Stomach (tissue), 8 donors: ENCODE measurements at regions not wholly inside any gene's neighbourhood (a gene's known extent, or its start where the extent isn't known, plus 50 kb on each side); places are given as distances from the start of the nearest gene placed in this dataset.

ENCODE experiments used
- DNase-seq, 2 donors: peaks; one replicate each; pipeline versions ENCODE4 v3.0.0 to v3.0.0-alpha.2; 2013 to 2019
- H3K27ac ChIP-seq, 5 donors: fragments of 200-600 bp in 4 of 5; sonication (generic) in 4 of 5; one replicate each; pipeline ENCODE4 v1.5.1; 2013 to 2019; ENCODE audit warnings: mild to moderate bottlenecking in 1 of 5, moderate library complexity in 1 of 5
- H3K27me3 ChIP-seq, 3 donors: fragments of 200-600 bp; sonication (generic); one replicate each; pipeline ENCODE4 v1.5.1; 2017 to 2019; ENCODE audit warnings: mixed run types in 1 of 3
- H3K36me3 ChIP-seq, 4 donors: fragments of 200-600 bp; sonication (generic); 1 replicate in 3 of 4; 2 replicates in 1 of 4; pipeline ENCODE4 v1.5.1; 2016 to 2019
- H3K4me1 ChIP-seq, 4 donors: fragments of 200-600 bp; sonication (generic); one replicate each; pipeline ENCODE4 v1.5.1; 2016 to 2019
- H3K4me3 ChIP-seq, 4 donors: fragments of 200-600 bp; sonication (generic) in 3 of 4; one replicate each; pipeline ENCODE4 v1.5.1; 2016 to 2019; ENCODE audit warnings: mild to moderate bottlenecking in 1 of 4
- H3K9me3 ChIP-seq, 4 donors: fragments of 200-600 bp; sonication (generic); one replicate each; pipeline ENCODE4 v1.5.1; 2016 to 2019
- EP300 ChIP-seq: sonication (generic); formaldehyde crosslinking; IDR thresholded peaks from one replicate; pipeline ENCODE4 v1.6.1; 2017; ENCODE audit warnings: antibody characterized with exemption
- POLR2A ChIP-seq, 4 donors: fragments of 450-650 bp; IDR thresholded peaks; one replicate each; pipeline ENCODE4 v1.6.1; 2016; ENCODE audit warnings: antibody characterized with exemption in 4 of 4, control low read depth in 2 of 4, mild to moderate bottlenecking in 1 of 4, moderate library complexity in 1 of 4
- POLR2AphosphoS5 ChIP-seq, 3 donors: sonication (generic); formaldehyde crosslinking; IDR thresholded peaks; one replicate each; pipeline ENCODE4 v1.6.1; 2016; ENCODE audit warnings: antibody characterized with exemption in 3 of 3
- WGBS, 5 donors: extraction: QIAGEN DNeasy Blood & Tissue Kit in 3 of 5; methylation state at CpG; one replicate each; pipeline versions ENCODE4 v1.1.5 to v1.1.7; 2013 to 2018; 5-methylcytosine and 5-hydroxymethylcytosine counted together
- intact Hi-C: fragments of 100-400 bp; cut with DNase I; formaldehyde crosslinking; loops from one replicate; pipeline ENCODE4 v1.15.1; 2023; ENCODE audit warnings: low total_unique reads
- TF ChIP-seq, protein P1 (sequence below), 7 experiments: fragments of 450-650 bp in 4 of 7; fragments of 200-600 bp in 3 of 7; sonication (generic) in 3 of 7; IDR thresholded peaks; one replicate each; pipeline ENCODE4 v1.5.1; 2016 to 2019; ENCODE audit warnings: antibody characterized with exemption in 7 of 7, control low read depth in 2 of 7, mild to moderate bottlenecking in 1 of 7
- donor health status: healthy with polysubstance abuse.
- donor health status: Bipolar disorder and iron deficiency.
- donor health status: healthy.

DNA sequence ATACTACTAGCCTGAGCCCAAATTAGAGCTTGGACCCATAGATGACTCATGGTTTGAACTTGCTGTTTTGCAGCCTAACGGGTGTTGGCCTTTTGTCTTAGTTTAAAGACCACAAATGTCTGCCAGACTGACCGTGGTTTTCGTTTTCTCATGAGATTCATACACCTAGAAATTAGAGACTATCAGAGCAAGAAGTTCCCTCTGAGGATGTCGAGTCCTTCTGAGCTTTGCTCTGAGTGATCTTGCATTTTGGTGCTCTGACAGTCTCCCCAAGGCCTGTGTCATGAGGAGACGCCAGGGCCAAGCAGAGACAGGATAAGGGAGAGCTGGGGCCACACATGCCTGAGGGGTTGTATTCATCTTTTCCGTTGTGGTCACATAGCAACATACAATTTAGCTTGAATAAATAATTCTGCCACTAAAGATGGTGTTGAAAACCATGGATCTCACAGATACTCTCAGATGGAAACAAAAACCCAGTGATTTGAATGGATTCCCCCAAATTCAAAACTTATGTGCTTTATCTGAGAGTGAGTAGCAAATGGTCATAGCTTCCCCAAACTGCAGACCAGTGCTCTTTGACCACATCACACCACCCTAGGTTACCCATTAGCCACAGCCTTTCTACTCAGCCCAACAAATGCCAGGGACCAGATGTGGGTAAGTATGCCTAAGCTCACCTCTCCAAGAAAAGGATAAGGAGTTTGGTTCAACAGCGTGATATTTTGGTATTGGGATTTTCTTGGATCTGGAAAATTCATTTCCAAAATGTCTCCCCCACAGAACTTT lies 762.0 kb upstream of the IGFBP3 start:
- 78 to 83% (median 80%) methylated on average over 7 of the region's 7 CpGs for WGBS, 5 donors
- Histone ChIP-seq H3K9me3 (no peaks in the 10 kb centered on the region), H3K4me1 (peaks cover 0 to 6% (median 0%) of the 10 kb centered on the region in 4 donors), H3K4me3 (no peak overlapping the region), H3K27me3 (no peaks in the 10 kb centered on the region), H3K36me3 (no peaks in the 10 kb centered on the region), H3K27ac (no peak overlapping the region)
- intact Hi-C loops: no loop called here
- no peak for TF ChIP-seq EP300
- no peak for TF ChIP-seq POLR2AphosphoS5 (IDR thresholded peaks at IDR 0.05)
- TF ChIP-seq, protein P1, sequence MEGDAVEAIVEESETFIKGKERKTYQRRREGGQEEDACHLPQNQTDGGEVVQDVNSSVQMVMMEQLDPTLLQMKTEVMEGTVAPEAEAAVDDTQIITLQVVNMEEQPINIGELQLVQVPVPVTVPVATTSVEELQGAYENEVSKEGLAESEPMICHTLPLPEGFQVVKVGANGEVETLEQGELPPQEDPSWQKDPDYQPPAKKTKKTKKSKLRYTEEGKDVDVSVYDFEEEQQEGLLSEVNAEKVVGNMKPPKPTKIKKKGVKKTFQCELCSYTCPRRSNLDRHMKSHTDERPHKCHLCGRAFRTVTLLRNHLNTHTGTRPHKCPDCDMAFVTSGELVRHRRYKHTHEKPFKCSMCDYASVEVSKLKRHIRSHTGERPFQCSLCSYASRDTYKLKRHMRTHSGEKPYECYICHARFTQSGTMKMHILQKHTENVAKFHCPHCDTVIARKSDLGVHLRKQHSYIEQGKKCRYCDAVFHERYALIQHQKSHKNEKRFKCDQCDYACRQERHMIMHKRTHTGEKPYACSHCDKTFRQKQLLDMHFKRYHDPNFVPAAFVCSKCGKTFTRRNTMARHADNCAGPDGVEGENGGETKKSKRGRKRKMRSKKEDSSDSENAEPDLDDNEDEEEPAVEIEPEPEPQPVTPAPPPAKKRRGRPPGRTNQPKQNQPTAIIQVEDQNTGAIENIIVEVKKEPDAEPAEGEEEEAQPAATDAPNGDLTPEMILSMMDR (IDR thresholded peaks at IDR 0.05): no peak
- TF ChIP-seq POLR2A (IDR thresholded peaks at IDR 0.05): no peak
- DNase-seq: no peak

- DNase-seq: peak in 1 of 2 donors; percentile 20
- Histone ChIP-seq H3K4me1 (peaks cover 0 to 6% (median 0%) of the 10 kb centered on the region in 4 donors), H3K9me3 (no peaks in the 10 kb centered on the region), H3K36me3 (no peaks in the 10 kb centered on the region), H3K4me3 (no peak overlapping the region), H3K27me3 (no peaks in the 10 kb centered on the region), H3K27ac (no peak overlapping the region)
- intact Hi-C loops: no loop called here
- no peak for TF ChIP-seq POLR2A (IDR thresholded peaks at IDR 0.05)
- TF ChIP-seq, protein P1 (IDR thresholded peaks at IDR 0.05): no peak
- TF ChIP-seq EP300: no peak
- TF ChIP-seq POLR2AphosphoS5 (IDR thresholded peaks at IDR 0.05): no peak
- 61 to 72% (median 63%) methylated on average over 12 of the region's 12 CpGs for WGBS, 5 donors
These were observed 760.9 kb upstream of the IGFBP3 start for GRCh38 chr7:46681865-46682503.

GRCh38 chr7:46680147-46680546 lies 759.1 kb upstream of the IGFBP3 start:
- no peaks in the 10 kb centered on the region for H3K36me3 ChIP-seq
- TF ChIP-seq POLR2A (IDR thresholded peaks at IDR 0.05): no peak

DNA sequence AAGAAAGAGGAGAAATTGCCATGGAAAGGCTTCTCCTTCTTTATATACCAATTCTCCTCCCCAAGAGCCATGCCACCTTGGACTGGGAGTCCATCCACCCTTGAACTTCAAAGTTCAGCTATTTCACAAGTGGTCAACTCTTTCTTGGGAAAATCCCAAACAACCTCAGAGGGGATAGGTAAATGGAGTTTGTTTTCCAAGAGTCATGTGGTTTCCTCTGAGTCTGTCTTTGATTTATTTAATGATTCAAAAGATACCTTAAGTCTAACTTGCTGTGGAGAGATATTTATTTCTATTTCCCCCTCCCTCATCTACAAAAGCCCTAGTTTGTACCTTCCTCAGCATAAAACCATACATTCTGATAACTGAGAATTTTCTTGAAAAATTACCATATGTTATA lies 758.6 kb upstream of the IGFBP3 start:
- no peak for TF ChIP-seq POLR2AphosphoS5 (IDR thresholded peaks at IDR 0.05)
- no peak for TF ChIP-seq POLR2A (IDR thresholded peaks at IDR 0.05)
- TF ChIP-seq, protein P1 (IDR thresholded peaks at IDR 0.05): no peak
- no peak for TF ChIP-seq EP300
- H3K27ac ChIP-seq: no peak overlapping the region
- no peak for DNase-seq
- no peaks in the 10 kb centered on the region for H3K36me3 ChIP-seq
- no peaks in the 10 kb centered on the region for H3K9me3 ChIP-seq
- peaks cover 0 to 6% (median 0%) of the 10 kb centered on the region in 4 donors for H3K4me1 ChIP-seq
- no peak overlapping the region for H3K4me3 ChIP-seq
- no peaks in the 10 kb centered on the region for H3K27me3 ChIP-seq
- intact Hi-C loops: no loop called here

More at GRCh38 chr7:46680147-46680546, 759.1 kb upstream of the IGFBP3 start:
- Histone ChIP-seq H3K9me3 (no peaks in the 10 kb centered on the region), H3K4me1 (peaks cover 0 to 6% (median 0%) of the 10 kb centered on the region in 4 donors), H3K27ac (no peak overlapping the region), H3K27me3 (no peaks in the 10 kb centered on the region), H3K4me3 (no peak overlapping the region)
- WGBS, 5 donors: 77 to 87% (median 85%) methylated on average over 7 of the region's 7 CpGs
- intact Hi-C loops: no loop called here
- peak in 1 of 2 donors; percentile 12 for DNase-seq
